ENCODE measurements at regions not wholly inside any gene's neighbourhood (a gene's known extent, or its start where the extent isn't known, plus 50 kb on each side); places are given as distances from the start of the nearest gene placed in this dataset.

- H3K36me3 ChIP-seq: peaks cover 57% of the 10 kb centered on the region
- TF ChIP-seq CTCF (IDR thresholded peaks at IDR 0.05; ENCODE audit: borderline replicate concordance): no peak
- peaks cover 69% of the 10 kb centered on the region for H3K4me1 ChIP-seq
- no peak overlapping the region for H3K4me3 ChIP-seq
- DNase-seq: no peak
- peak overlapping the region; percentile 78 for H3K27ac ChIP-seq (replicated peaks)
- no peaks in the 10 kb centered on the region for H3K27me3 ChIP-seq (ENCODE audit: low read depth)
- H3K9me3 ChIP-seq (replicated peaks): no peaks in the 10 kb centered on the region
- intact Hi-C loops (cut with micrococcal nuclease): loop anchor here (5.0 kb wide), 1 partner anchor 51 kb away; no protein-coding TSS in a partner anchor
Measured at GRCh38 chr6:25086500-25087091, 150.8 kb upstream of the RIPOR2 start.

GRCh38 chr6:25088513-25088912 lies 152.8 kb upstream of the RIPOR2 start:
- Histone ChIP-seq H3K36me3 (peaks cover 63% of the 10 kb centered on the region), H3K27ac (replicated peaks) (peak overlapping the region; percentile 78), H3K4me1 (peaks cover 57% of the 10 kb centered on the region), H3K9me3 (replicated peaks) (no peaks in the 10 kb centered on the region), H3K4me3 (no peak overlapping the region), H3K27me3 (ENCODE audit: low read depth) (no peaks in the 10 kb centered on the region)
- intact Hi-C loops (cut with micrococcal nuclease): loop anchor here (5.0 kb wide), 1 partner anchor 49 kb away; no protein-coding TSS in a partner anchor
- DNase-seq: no peak
- no peak for TF ChIP-seq CTCF (IDR thresholded peaks at IDR 0.05; ENCODE audit: borderline replicate concordance)

GRCh38 chr6:25089442-25089841 lies 153.7 kb upstream of the RIPOR2 start:
- H3K4me3 ChIP-seq: no peak overlapping the region
- no peak for TF ChIP-seq CTCF (IDR thresholded peaks at IDR 0.05; ENCODE audit: borderline replicate concordance)
- H3K36me3 ChIP-seq: peaks cover 63% of the 10 kb centered on the region
- intact Hi-C loops (cut with micrococcal nuclease): loop anchor here (5.0 kb wide), 1 partner anchor 48 kb away; no protein-coding TSS in a partner anchor
- no peaks in the 10 kb centered on the region for H3K9me3 ChIP-seq (replicated peaks)
- H3K27ac ChIP-seq (replicated peaks): peak overlapping the region; percentile 78
- H3K27me3 ChIP-seq (ENCODE audit: low read depth): no peaks in the 10 kb centered on the region
- peaks cover 51% of the 10 kb centered on the region for H3K4me1 ChIP-seq
- DNase-seq: no peak

GRCh38 chr6:25094726-25095125 lies 159.0 kb upstream of the RIPOR2 start:
- Histone ChIP-seq H3K4me3 (no peak overlapping the region), H3K27me3 (ENCODE audit: low read depth) (no peaks in the 10 kb centered on the region), H3K4me1 (peaks cover 6% of the 10 kb centered on the region), H3K36me3 (peaks cover 68% of the 10 kb centered on the region), H3K9me3 (replicated peaks) (no peaks in the 10 kb centered on the region), H3K27ac (replicated peaks) (no peak overlapping the region)
- no peak for TF ChIP-seq CTCF (IDR thresholded peaks at IDR 0.05; ENCODE audit: borderline replicate concordance)
- DNase-seq: no peak
- intact Hi-C loops (cut with micrococcal nuclease): no loop called here

- intact Hi-C loops (cut with micrococcal nuclease): no loop called here
- H3K36me3 ChIP-seq: peaks cover 33% of the 10 kb centered on the region
Measured at GRCh38 chr6:25100288-25100687, 164.5 kb upstream of the RIPOR2 start.

More at GRCh38 chr6:25100288-25100687, 164.5 kb upstream of the RIPOR2 start:
- Histone ChIP-seq H3K27me3 (ENCODE audit: low read depth) (no peaks in the 10 kb centered on the region), H3K4me3 (no peak overlapping the region), H3K9me3 (replicated peaks) (no peaks in the 10 kb centered on the region), H3K27ac (replicated peaks) (no peak overlapping the region), H3K4me1 (no peaks in the 10 kb centered on the region)
- no peak for DNase-seq
- no peak for TF ChIP-seq CTCF (IDR thresholded peaks at IDR 0.05; ENCODE audit: borderline replicate concordance)

All from left ventricle myocardium inferior (tissue), 1 donor.